ENCODE measurements at regions not wholly inside any gene's neighbourhood (a gene's known extent, or its start where the extent isn't known, plus 50 kb on each side); places are given as distances from the start of the nearest gene placed in this dataset.

- no peaks in the 10 kb centered on the region for H3K4me1 ChIP-seq (ENCODE audit: low read depth, poor library complexity, severe bottlenecking)
- TF ChIP-seq, protein P1, sequence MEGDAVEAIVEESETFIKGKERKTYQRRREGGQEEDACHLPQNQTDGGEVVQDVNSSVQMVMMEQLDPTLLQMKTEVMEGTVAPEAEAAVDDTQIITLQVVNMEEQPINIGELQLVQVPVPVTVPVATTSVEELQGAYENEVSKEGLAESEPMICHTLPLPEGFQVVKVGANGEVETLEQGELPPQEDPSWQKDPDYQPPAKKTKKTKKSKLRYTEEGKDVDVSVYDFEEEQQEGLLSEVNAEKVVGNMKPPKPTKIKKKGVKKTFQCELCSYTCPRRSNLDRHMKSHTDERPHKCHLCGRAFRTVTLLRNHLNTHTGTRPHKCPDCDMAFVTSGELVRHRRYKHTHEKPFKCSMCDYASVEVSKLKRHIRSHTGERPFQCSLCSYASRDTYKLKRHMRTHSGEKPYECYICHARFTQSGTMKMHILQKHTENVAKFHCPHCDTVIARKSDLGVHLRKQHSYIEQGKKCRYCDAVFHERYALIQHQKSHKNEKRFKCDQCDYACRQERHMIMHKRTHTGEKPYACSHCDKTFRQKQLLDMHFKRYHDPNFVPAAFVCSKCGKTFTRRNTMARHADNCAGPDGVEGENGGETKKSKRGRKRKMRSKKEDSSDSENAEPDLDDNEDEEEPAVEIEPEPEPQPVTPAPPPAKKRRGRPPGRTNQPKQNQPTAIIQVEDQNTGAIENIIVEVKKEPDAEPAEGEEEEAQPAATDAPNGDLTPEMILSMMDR (conservative IDR thresholded peaks at IDR 0.05; ENCODE audit: low read depth, low read length): no peak
- H3K9ac ChIP-seq: no peak overlapping the region
- H3K36me3 ChIP-seq (ENCODE audit: insufficient read depth): no peaks in the 10 kb centered on the region
- H4K20me1 ChIP-seq (ENCODE audit: insufficient read depth): no peaks in the 10 kb centered on the region
- no peak overlapping the region for H3K4me3 ChIP-seq (IDR thresholded peaks at IDR 0.05; ENCODE audit: insufficient read depth, low read depth, low read length)
- no peak overlapping the region for H3K27ac ChIP-seq
- H3K27me3 ChIP-seq (ENCODE audit: insufficient read depth, low read depth): no peaks in the 10 kb centered on the region
- no peaks in the 10 kb centered on the region for H3K79me2 ChIP-seq (ENCODE audit: insufficient read depth, low read depth)
- H2AFZ ChIP-seq (ENCODE audit: low read depth): no peak overlapping the region
- no peak overlapping the region for H3K4me2 ChIP-seq
These were observed 633.5 kb upstream of the ATXN8OS start for GRCh38 chr13:69474011-69474685.

DNA sequence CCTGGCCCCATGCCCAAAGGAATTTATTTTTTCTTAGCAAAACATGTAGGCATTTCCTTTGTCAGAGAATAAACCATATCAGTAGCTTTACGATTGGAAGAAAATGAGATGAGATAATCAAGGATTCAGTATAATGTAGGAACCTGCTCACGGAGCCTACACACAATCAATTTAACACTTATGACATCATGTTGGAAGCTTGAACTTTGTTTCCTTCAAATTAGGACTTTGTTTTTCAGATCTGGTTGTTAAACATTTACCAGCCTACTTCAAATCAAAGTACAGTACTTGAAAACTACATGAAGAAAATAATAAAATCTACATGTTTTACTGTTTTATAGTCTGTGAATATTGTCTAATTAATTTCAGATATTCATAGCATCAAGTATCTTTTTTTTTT lies 639.0 kb upstream of the ATXN8OS start:
- TF ChIP-seq, protein P1 (conservative IDR thresholded peaks at IDR 0.05; ENCODE audit: low read depth, low read length): no peak
- Histone ChIP-seq H2AFZ (ENCODE audit: low read depth) (no peak overlapping the region), H3K27me3 (ENCODE audit: insufficient read depth, low read depth) (no peaks in the 10 kb centered on the region), H4K20me1 (ENCODE audit: insufficient read depth) (no peaks in the 10 kb centered on the region), H3K36me3 (ENCODE audit: insufficient read depth) (no peaks in the 10 kb centered on the region), H3K79me2 (ENCODE audit: insufficient read depth, low read depth) (no peaks in the 10 kb centered on the region), H3K4me2 (no peak overlapping the region), H3K9ac (no peak overlapping the region), H3K4me1 (ENCODE audit: low read depth, poor library complexity, severe bottlenecking) (no peaks in the 10 kb centered on the region), H3K27ac (no peak overlapping the region), H3K4me3 (IDR thresholded peaks at IDR 0.05; ENCODE audit: insufficient read depth, low read depth, low read length) (no peak overlapping the region)

DNA sequence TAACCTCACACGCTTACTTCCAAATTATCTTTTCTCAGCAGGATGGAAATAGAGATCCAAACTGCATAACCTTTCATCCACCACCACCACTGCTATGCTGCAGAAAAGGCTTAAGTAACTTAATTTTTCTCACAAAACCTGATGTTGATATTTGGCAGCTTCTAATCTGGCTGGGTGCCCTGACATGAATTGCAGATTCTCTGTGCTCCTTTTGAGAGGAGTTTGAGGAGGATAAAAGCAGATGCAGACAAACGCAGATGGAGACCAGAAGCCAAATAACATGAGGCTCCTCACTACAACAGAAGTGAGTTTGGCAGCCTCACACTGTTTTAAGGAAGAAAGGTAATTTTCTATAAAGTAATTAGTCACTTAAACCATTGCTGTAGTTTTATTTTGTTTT lies 646.2 kb upstream of the ATXN8OS start:
- no peaks in the 10 kb centered on the region for H3K4me1 ChIP-seq (ENCODE audit: low read depth, poor library complexity, severe bottlenecking)
- H4K20me1 ChIP-seq (ENCODE audit: insufficient read depth): no peaks in the 10 kb centered on the region
- H2AFZ ChIP-seq (ENCODE audit: low read depth): no peak overlapping the region
- no peaks in the 10 kb centered on the region for H3K79me2 ChIP-seq (ENCODE audit: insufficient read depth, low read depth)
- TF ChIP-seq, protein P1 (conservative IDR thresholded peaks at IDR 0.05; ENCODE audit: low read depth, low read length): no peak
- no peak overlapping the region for H3K27ac ChIP-seq
- no peaks in the 10 kb centered on the region for H3K27me3 ChIP-seq (ENCODE audit: insufficient read depth, low read depth)
- no peak overlapping the region for H3K9ac ChIP-seq
- no peak overlapping the region for H3K4me3 ChIP-seq (IDR thresholded peaks at IDR 0.05; ENCODE audit: insufficient read depth, low read depth, low read length)
- no peak overlapping the region for H3K4me2 ChIP-seq
- H3K36me3 ChIP-seq (ENCODE audit: insufficient read depth): no peaks in the 10 kb centered on the region

GRCh38 chr13:69459346-69459745 lies 648.3 kb upstream of the ATXN8OS start:
- no peak overlapping the region for H3K27ac ChIP-seq
- no peak overlapping the region for H3K9ac ChIP-seq
- no peak overlapping the region for H3K4me3 ChIP-seq (IDR thresholded peaks at IDR 0.05; ENCODE audit: insufficient read depth, low read depth, low read length)
- no peaks in the 10 kb centered on the region for H3K36me3 ChIP-seq (ENCODE audit: insufficient read depth)
- no peaks in the 10 kb centered on the region for H3K79me2 ChIP-seq (ENCODE audit: insufficient read depth, low read depth)
- no peak overlapping the region for H2AFZ ChIP-seq (ENCODE audit: low read depth)
- H3K4me2 ChIP-seq: no peak overlapping the region
- TF ChIP-seq, protein P1 (conservative IDR thresholded peaks at IDR 0.05; ENCODE audit: low read depth, low read length): no peak
- no peaks in the 10 kb centered on the region for H4K20me1 ChIP-seq (ENCODE audit: insufficient read depth)
- no peaks in the 10 kb centered on the region for H3K4me1 ChIP-seq (ENCODE audit: low read depth, poor library complexity, severe bottlenecking)
- H3K27me3 ChIP-seq (ENCODE audit: insufficient read depth, low read depth): no peaks in the 10 kb centered on the region
